PC-3 (cell line): ENCODE measurements at regions not wholly inside any gene's neighbourhood (a gene's known extent, or its start where the extent isn't known, plus 50 kb on each side); places are given as distances from the start of the nearest gene placed in this dataset.

ENCODE experiments used
- ATAC-seq: fragments of 200-7000 bp; cut with Tn5 transposase; 2 replicates; pipeline ENCODE4 v1.9.1; 2020; ENCODE audit warnings: mild to moderate bottlenecking, moderate library complexity
- BruUV-seq: library from RNA; stranded (reverse); fragments of 400-500 nt; replicated peaks from 2 replicates; lab custom pipeline; 2021; lab: Mats Ljungman, UMichigan
- CTCF ChIA-PET: fragments of 300-600 bp; sonication (Branson Sonifier 250); formaldehyde crosslinking; loops from one replicate; lab custom pipeline; 2022; ENCODE audit warnings: antibody characterized with exemption; lab: Charles Lee
- POLR2A ChIA-PET: fragments of 300-600 bp; sonication (Branson Sonifier 250); formaldehyde crosslinking; loops from one replicate; lab custom pipeline; 2022; ENCODE audit warnings: antibody characterized with exemption; ENCODE audit not compliant: unreplicated experiment; lab: Charles Lee
- DNase-seq: peaks from one replicate; pipeline ENCODE4 v3.0.0-alpha.2; 2015
- H2AFZ ChIP-seq: fragments of 300-600 bp; sonication (generic); 2 replicates; pipeline ENCODE4 v1.6.0; 2016; ENCODE audit warnings: antibody characterized with exemption, low read length
- H3F3A ChIP-seq: fragments of 300-600 bp; sonication (generic); one replicate; pipeline ENCODE4 v1.6.0; 2017; ENCODE audit warnings: antibody characterized with exemption, low read length, control low read depth, mild to moderate bottlenecking; ENCODE audit not compliant: unreplicated experiment
- H3K27ac ChIP-seq: fragments of 300-600 bp; sonication (generic); 2 replicates; pipeline ENCODE4 v1.5.1; 2016; ENCODE audit warnings: mild to moderate bottlenecking, low read length
- H3K27me3 ChIP-seq: fragments of 300-600 bp; sonication (generic); 2 replicates; pipeline ENCODE4 v1.6.1; 2016; ENCODE audit warnings: low read length, mixed read lengths
- H3K36me3 ChIP-seq: fragments of 300-600 bp; sonication (generic); 2 replicates; pipeline ENCODE4 v1.6.1; 2016; ENCODE audit warnings: low read depth, mixed run types, low read length, mixed read lengths
- H3K4me1 ChIP-seq: fragments of 300-600 bp; sonication (generic); 2 replicates; pipeline ENCODE4 v1.5.1; 2016; ENCODE audit warnings: low read length; ENCODE audit not compliant: insufficient read depth
- H3K4me2 ChIP-seq: fragments of 300-600 bp; sonication (generic); 2 replicates; pipeline ENCODE4 v1.6.0; 2016; ENCODE audit warnings: low read length
- H3K4me3 ChIP-seq: fragments of 300-600 bp; sonication (generic); 2 replicates; pipeline ENCODE4 v1.5.1; 2016; ENCODE audit warnings: mild to moderate bottlenecking, low read length, mixed read lengths
- H3K79me2 ChIP-seq: fragments of 300-600 bp; sonication (generic); 2 replicates; pipeline ENCODE4 v1.6.1; 2017; ENCODE audit warnings: low read length, mixed read lengths
- H3K9ac ChIP-seq: fragments of 300-600 bp; sonication (generic); 2 replicates; pipeline ENCODE4 v1.6.0; 2016; ENCODE audit warnings: mild to moderate bottlenecking, low read length
- H3K9me2 ChIP-seq: fragments of 300-600 bp; sonication (generic); replicated peaks from 2 replicates; pipeline ENCODE4 v1.6.1; 2016; ENCODE audit warnings: mixed run types, low read length, mixed read lengths
- H3K9me3 ChIP-seq: fragments of 300-600 bp; sonication (generic); 2 replicates; pipeline ENCODE4 v1.6.1; 2016; ENCODE audit warnings: low read length, mixed read lengths
- H4K20me1 ChIP-seq: fragments of 300-600 bp; sonication (generic); 2 replicates; pipeline ENCODE4 v1.6.1; 2016; ENCODE audit warnings: low read length, mixed read lengths
- EZH2 ChIP-seq: fragments of 300-600 bp; sonication (generic); IDR thresholded peaks from one replicate; pipeline ENCODE4 v1.6.1; 2017; ENCODE audit warnings: antibody characterized with exemption, mild to moderate bottlenecking, low read length; ENCODE audit not compliant: unreplicated experiment
- EZH2phosphoT487 ChIP-seq: fragments of 300-600 bp; sonication (generic); IDR thresholded peaks from 2 replicates; pipeline ENCODE4 v1.6.1; 2018; ENCODE audit warnings: mild to moderate bottlenecking, antibody characterized with exemption, low read length, borderline replicate concordance
- intact Hi-C: fragments of 100-400 bp; cut with micrococcal nuclease; formaldehyde crosslinking; loops from 2 replicates; pipeline ENCODE4 v1.9.0; 2023
- TF ChIP-seq, protein P1 (sequence below): fragments of 300-600 bp; sonication (generic); conservative IDR thresholded peaks from 2 replicates; pipeline ENCODE4 v1.5.1; 2017; ENCODE audit warnings: antibody characterized with exemption, low read depth, mild to moderate bottlenecking, low read length

DNA sequence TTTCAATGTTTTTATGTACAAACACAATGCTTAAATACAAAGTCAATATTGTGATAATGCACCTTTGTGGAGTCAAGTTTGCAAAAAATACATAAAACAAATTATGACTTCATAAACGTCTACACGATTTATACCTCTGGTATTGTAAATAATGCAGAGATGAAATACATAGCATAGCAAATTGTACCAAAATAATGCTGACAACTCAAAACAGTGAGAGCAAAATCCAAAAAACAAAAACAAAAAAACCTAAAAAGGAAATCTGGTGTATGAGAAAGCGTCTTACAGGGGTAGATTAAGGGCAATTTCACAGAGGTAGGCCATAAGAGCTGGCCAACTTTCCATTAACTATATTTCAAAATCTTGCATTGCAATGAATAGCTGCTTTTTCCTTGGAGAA, 161.5 kb upstream of the LRRC7 start:
- no peaks in the 10 kb centered on the region for H3K4me1 ChIP-seq
- no peak overlapping the region for H3K4me3 ChIP-seq
- no peak for TF ChIP-seq EZH2phosphoT487
- no peaks in the 10 kb centered on the region for H3K9me3 ChIP-seq
- BruUV-seq, result no TSS peak
- POLR2A ChIA-PET, result no interaction called here
- no peak overlapping the region for H3K4me2 ChIP-seq
- ATAC-seq, result no peak
- no peaks in the 10 kb centered on the region for H3K79me2 ChIP-seq
- intact Hi-C loops, result no loop called here
- no peak overlapping the region for H3K9ac ChIP-seq
- no peaks in the 10 kb centered on the region for H3K27me3 ChIP-seq
- no peak for DNase-seq
- CTCF ChIA-PET, result no interaction called here
- no peaks in the 10 kb centered on the region for H3F3A ChIP-seq
- no peak overlapping the region for H2AFZ ChIP-seq
- no peaks in the 10 kb centered on the region for H3K36me3 ChIP-seq
- H3K9me2 ChIP-seq, result no peaks in the 10 kb centered on the region
- no peak overlapping the region for H3K27ac ChIP-seq
- no peaks in the 10 kb centered on the region for H4K20me1 ChIP-seq

DNA sequence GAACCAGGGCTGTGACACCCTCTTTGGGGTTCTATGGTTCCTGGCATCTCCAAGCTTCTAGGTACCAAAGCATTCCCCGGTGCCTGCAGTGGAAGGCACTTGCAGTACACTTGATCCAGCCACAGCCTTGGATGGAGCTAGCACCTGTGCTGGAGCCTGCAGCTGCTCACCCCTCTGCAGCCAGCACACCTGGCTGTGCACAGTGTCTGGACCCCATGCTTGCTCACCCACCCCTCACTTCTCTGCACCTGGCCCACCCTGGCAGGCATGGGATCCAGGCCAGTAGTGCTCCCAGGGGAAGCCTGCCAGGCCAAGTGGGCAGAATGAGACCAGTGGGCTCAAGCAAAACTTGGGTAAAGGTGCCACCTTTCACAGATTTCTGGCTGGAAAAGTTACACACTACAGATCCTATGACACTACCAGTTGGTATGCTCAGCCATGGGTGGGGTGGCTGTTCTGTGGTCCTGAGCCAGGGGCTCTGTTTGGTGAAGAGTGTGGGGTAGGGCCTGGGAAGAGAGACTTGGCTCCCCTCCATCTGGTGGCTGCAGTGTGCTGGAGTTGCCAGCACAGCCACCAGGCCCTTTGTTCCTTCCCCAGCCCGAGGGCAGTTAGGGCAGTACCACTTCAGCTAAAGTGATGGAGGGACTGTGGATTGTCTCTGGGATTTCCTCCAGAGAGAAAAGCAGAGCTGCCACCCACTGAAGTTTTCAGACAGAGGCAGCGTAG, 157.8 kb upstream of the LRRC7 start:
- H3K9me2 ChIP-seq, result no peaks in the 10 kb centered on the region
- H4K20me1 ChIP-seq, result no peaks in the 10 kb centered on the region
- BruUV-seq, result no TSS peak
- ATAC-seq, result no peak
- H3K27me3 ChIP-seq, result no peaks in the 10 kb centered on the region
- ChIA-PET POLR2A (no interaction called here), CTCF (no interaction called here)
- H3K36me3 ChIP-seq, result no peaks in the 10 kb centered on the region
- no peak overlapping the region for H3K27ac ChIP-seq
- no peak for DNase-seq
- TF ChIP-seq EZH2 (no peak), EZH2phosphoT487 (no peak)
- TF ChIP-seq, protein P1, sequence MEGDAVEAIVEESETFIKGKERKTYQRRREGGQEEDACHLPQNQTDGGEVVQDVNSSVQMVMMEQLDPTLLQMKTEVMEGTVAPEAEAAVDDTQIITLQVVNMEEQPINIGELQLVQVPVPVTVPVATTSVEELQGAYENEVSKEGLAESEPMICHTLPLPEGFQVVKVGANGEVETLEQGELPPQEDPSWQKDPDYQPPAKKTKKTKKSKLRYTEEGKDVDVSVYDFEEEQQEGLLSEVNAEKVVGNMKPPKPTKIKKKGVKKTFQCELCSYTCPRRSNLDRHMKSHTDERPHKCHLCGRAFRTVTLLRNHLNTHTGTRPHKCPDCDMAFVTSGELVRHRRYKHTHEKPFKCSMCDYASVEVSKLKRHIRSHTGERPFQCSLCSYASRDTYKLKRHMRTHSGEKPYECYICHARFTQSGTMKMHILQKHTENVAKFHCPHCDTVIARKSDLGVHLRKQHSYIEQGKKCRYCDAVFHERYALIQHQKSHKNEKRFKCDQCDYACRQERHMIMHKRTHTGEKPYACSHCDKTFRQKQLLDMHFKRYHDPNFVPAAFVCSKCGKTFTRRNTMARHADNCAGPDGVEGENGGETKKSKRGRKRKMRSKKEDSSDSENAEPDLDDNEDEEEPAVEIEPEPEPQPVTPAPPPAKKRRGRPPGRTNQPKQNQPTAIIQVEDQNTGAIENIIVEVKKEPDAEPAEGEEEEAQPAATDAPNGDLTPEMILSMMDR, result no peak
- H3K9ac ChIP-seq, result no peak overlapping the region
- H3K4me1 ChIP-seq, result no peaks in the 10 kb centered on the region
- intact Hi-C loops, result no loop called here
- no peaks in the 10 kb centered on the region for H3K9me3 ChIP-seq
- H2AFZ ChIP-seq, result no peak overlapping the region
- no peak overlapping the region for H3K4me2 ChIP-seq
- no peak overlapping the region for H3K4me3 ChIP-seq
- H3F3A ChIP-seq, result no peaks in the 10 kb centered on the region
- H3K79me2 ChIP-seq, result no peaks in the 10 kb centered on the region

DNA sequence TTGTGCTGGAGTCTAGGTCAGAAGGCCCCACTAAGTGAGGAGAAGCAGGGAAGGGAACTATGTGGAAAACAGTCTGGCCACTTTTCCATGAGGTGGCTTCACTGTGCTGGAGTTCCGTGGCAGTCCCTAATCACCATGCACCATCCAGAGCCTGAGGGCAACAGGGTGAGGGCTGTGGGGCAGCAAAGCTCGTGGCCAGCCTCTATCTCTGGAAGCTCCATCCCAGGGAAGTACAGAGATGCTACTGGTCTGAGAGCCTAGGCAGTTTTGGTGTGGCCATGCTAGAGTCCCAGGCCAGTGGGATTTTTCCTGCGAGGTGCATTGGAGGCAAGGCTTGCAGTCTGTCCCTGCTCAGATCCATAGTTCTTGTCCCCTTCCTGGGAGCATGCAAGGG, 157.3 kb upstream of the LRRC7 start:
- no peaks in the 10 kb centered on the region for H3K9me2 ChIP-seq
- CTCF ChIA-PET, result no interaction called here
- POLR2A ChIA-PET, result no interaction called here
- no peaks in the 10 kb centered on the region for H3K36me3 ChIP-seq
- DNase-seq (no peak), ATAC-seq (no peak)
- no peak overlapping the region for H3K4me3 ChIP-seq
- no peaks in the 10 kb centered on the region for H3K79me2 ChIP-seq
- TF ChIP-seq EZH2phosphoT487, result no peak
- TF ChIP-seq, protein P1, result no peak
- no peak for TF ChIP-seq EZH2
- H4K20me1 ChIP-seq, result no peaks in the 10 kb centered on the region
- intact Hi-C loops, result no loop called here
- no peaks in the 10 kb centered on the region for H3K27me3 ChIP-seq
- H3K4me2 ChIP-seq, result no peak overlapping the region
- no peaks in the 10 kb centered on the region for H3F3A ChIP-seq
- no peaks in the 10 kb centered on the region for H3K9me3 ChIP-seq
- no peaks in the 10 kb centered on the region for H3K4me1 ChIP-seq
- no TSS peak for BruUV-seq
- no peak overlapping the region for H3K27ac ChIP-seq
- H2AFZ ChIP-seq, result no peak overlapping the region
- H3K9ac ChIP-seq, result no peak overlapping the region
